Astrocyte of the spinal cord (primary cell): ENCODE measurements at regions not wholly inside any gene's neighbourhood (a gene's known extent, or its start where the extent isn't known, plus 50 kb on each side); places are given as distances from the start of the nearest gene placed in this dataset.
A peak's percentile ranks its signal among the peaks of the same experiment; 100 is the strongest.

ENCODE experiments used
- DNase-seq: peaks from one replicate; pipeline ENCODE4 v3.0.0; 2011; ENCODE audit warnings: low read depth, low spot score
- H3K4me3 ChIP-seq: 2 replicates; pipeline ENCODE4 v1.5.1; 2011; ENCODE audit warnings: low read depth, mild to moderate bottlenecking, low read length, moderate library complexity
- CTCF ChIP-seq: IDR thresholded peaks from 2 replicates; pipeline ENCODE4 v1.5.1; 2012; ENCODE audit warnings: low read depth, mild to moderate bottlenecking, low read length, inconsistent platforms
- in situ Hi-C: cut with HindIII; loops from 2 replicates; pipeline ENCODE4 v1.10.0; 2017; ENCODE audit warnings: low sequenced_read_pairs

GRCh38 chr11:128341280-128342248, 245.8 kb downstream of the ETS1 start:
- H3K4me3 ChIP-seq: no peak overlapping the region
- no peak for DNase-seq
- in situ Hi-C loops: no loop called here
- no peak for TF ChIP-seq CTCF

- H3K4me3 ChIP-seq: no peak overlapping the region
- TF ChIP-seq CTCF: no peak
- in situ Hi-C loops: no loop called here
- DNase-seq: no peak
Observed at GRCh38 chr11:128339792-128340191, 247.6 kb downstream of the ETS1 start.

- DNase-seq: no peak
- in situ Hi-C loops: no loop called here
- no peak overlapping the region for H3K4me3 ChIP-seq
- no peak for TF ChIP-seq CTCF
Observed at GRCh38 chr11:128338811-128339210, 248.5 kb downstream of the ETS1 start.

GRCh38 chr11:128336203-128336602, 251.2 kb downstream of the ETS1 start:
- peak; percentile 71 for DNase-seq
- TF ChIP-seq CTCF: no peak
- H3K4me3 ChIP-seq: no peak overlapping the region
- in situ Hi-C loops: no loop called here

DNA sequence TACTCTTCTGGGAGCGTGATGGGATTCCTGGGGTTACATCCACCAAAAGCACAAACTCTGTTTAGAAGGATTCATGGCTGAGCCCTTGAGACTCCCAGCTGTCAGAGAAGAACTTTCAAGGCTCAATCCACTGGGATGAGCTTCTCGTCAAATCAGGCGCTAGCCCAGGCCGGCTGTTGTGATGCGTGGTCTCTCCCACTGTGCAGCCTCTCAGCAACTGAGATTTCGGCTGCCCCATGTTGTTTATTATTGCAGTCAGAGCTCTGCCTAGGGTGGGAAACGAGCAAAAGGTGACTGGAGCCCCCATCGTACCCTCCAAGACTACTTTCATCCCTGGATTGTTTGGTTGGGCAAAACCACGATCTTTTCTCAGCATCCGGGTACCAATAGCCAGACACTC, 251.6 kb downstream of the ETS1 start:
- in situ Hi-C loops: no loop called here
- no peak for DNase-seq
- no peak for TF ChIP-seq CTCF
- H3K4me3 ChIP-seq: no peak overlapping the region

- DNase-seq: peak; percentile 35
- H3K4me3 ChIP-seq: no peak overlapping the region
- in situ Hi-C loops: no loop called here
- no peak for TF ChIP-seq CTCF
Observed at GRCh38 chr11:128334311-128335044, 252.9 kb downstream of the ETS1 start.
